Left cardiac atrium (tissue), 4 donors: ENCODE measurements at regions not wholly inside any gene's neighbourhood (a gene's known extent, or its start where the extent isn't known, plus 50 kb on each side); places are given as distances from the start of the nearest gene placed in this dataset.

Source experiments
- ATAC-seq, 2 donors: fragments of 200-7000 bp; cut with Tn5 transposase; one replicate each; pipeline ENCODE4 v1.9.1; 2020; ENCODE audit warnings: mild to moderate bottlenecking in 2 of 2, moderate library complexity in 2 of 2
- DNase-seq: peaks from one replicate; pipeline ENCODE4 v3.0.0-alpha.2; 2020
- intact Hi-C, 2 donors: fragments of 100-400 bp; cut with DNase I; formaldehyde crosslinking; loops; one replicate each; pipeline versions ENCODE4 v1.14.1 to v1.15.1; 2022 to 2023
- donor health status: DM: no; HTN: yes; CAD: no.
- donor health status: DM: no; HTN: yes; CAD: no; lungs with severe emphysema.
- donor health status: DM: yes; HTN: yes; CAD: no.
- donor health status: Dilated cardiomyopathy.

- ATAC-seq = no peak
- intact Hi-C loops = no loop called here
- DNase-seq = no peak
Observed at GRCh38 chr4:10971800-10972401, 287.3 kb upstream of the CLNK start.

GRCh38 chr4:10965196-10965595 is 280.6 kb upstream of the CLNK start:
- intact Hi-C loops = no loop called here
- ATAC-seq = no peak
- DNase-seq = no peak

GRCh38 chr4:10963958-10964703 is 279.6 kb upstream of the CLNK start:
- DNase-seq = no peak
- ATAC-seq = no peak
- intact Hi-C loops = no loop called here

DNA sequence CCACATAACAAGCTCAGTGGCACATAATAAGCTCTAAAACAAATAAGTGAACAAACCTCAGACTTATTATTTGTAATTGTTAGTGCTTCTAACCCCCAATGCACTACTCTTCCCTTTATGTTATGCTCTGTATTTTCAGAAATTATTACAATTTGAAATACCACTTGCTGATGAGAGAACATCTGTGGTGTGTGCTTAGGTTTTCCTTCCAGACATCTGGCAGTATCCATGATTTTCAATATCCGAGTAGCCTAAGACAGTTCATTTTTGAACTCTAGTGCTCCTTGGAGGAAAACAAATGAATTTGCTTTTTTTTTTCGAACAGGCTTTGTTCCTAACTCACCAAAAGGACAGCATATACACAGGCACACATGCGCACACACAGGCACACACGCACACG is 278.7 kb upstream of the CLNK start:
- DNase-seq (no peak), ATAC-seq (no peak)
- intact Hi-C loops = no loop called here

- no peak for ATAC-seq
- intact Hi-C loops = no loop called here
Observed at GRCh38 chr4:10962246-10962645, 277.7 kb upstream of the CLNK start.

GRCh38 chr4:10960389-10960788 is 275.8 kb upstream of the CLNK start:
- DNase-seq (no peak), ATAC-seq (no peak)
- intact Hi-C loops = no loop called here

More at GRCh38 chr4:10962246-10962645, 277.7 kb upstream of the CLNK start:
- no peak for DNase-seq

- ATAC-seq (no peak), DNase-seq (no peak)
- intact Hi-C loops = no loop called here
Observed at GRCh38 chr4:10959586-10959985, 275.0 kb upstream of the CLNK start.

- ATAC-seq (no peak), DNase-seq (no peak)
- intact Hi-C loops = no loop called here
Observed at GRCh38 chr4:10958226-10958856, 273.8 kb upstream of the CLNK start.

DNA sequence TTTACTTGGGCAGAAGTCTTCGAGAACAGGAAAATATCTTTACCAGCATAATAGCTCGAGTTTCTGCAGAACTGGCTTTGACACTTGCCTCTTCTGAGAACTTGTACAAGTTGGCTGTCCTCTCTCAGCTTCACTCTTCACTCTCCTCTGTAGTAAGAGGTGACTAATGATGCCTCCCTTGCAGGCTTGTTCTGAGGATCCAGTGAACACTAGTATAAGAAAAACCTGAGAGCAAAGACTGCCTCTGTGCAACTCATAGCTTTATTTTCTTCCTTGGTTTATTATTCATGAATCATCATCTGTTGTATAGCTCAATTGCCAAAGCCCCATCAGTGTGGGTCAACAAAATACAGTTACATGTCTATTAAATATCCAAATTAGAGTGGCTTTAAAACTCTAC is 266.7 kb upstream of the CLNK start:
- intact Hi-C loops = no loop called here
- ATAC-seq = no peak
- DNase-seq = no peak

GRCh38 chr4:10949039-10949733 is 264.6 kb upstream of the CLNK start:
- no peak for ATAC-seq
- intact Hi-C loops = no loop called here

DNA sequence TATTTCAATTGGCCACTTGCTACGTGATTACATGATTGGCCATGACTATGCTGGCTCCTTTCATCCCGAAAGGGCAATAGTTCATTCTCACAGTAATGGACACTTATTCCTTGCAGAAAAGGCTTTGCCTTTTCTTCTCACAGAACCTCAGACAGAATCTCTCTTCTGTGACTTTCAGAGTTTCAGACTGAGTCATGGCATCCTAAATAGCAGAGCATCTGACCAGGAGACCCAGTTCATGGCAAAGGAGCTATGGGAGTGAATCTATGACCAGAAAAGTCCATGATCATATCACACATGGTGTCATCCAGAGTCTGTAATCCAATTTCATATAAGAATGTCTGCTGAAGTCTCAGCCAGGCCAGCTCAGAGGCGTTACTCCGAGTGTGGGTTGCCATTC is 263.3 kb upstream of the CLNK start:
- intact Hi-C loops = no loop called here
- no peak for DNase-seq
- no peak for ATAC-seq

More at GRCh38 chr4:10949039-10949733, 264.6 kb upstream of the CLNK start:
- no peak for DNase-seq

DNA sequence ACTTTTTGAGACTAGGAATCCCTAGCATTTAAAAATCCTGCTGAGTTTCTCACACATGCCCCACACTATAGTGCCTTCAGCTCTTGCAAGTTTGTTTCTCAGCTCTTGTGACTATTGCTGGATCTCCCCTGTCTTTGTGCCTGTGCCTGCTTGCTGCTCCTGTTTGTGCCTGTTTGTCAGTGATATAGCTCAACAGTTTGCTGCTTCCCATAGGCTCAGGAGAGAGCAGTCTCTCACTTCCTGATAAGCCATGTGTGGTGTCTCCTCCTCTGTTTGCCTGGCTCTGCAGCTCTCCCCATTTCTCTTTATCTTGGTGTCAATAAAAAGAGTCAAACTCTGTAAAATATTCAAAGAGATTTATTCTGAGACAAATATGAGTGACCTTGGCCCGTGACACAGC is 259.8 kb upstream of the CLNK start:
- intact Hi-C loops = no loop called here
- DNase-seq = no peak
- no peak for ATAC-seq

GRCh38 chr4:10942156-10942555 is 257.6 kb upstream of the CLNK start:
- ATAC-seq (no peak), DNase-seq (no peak)
- intact Hi-C loops = no loop called here

GRCh38 chr4:10929818-10930217 is 245.2 kb upstream of the CLNK start:
- DNase-seq = no peak
- no peak for ATAC-seq
- intact Hi-C loops = no loop called here

GRCh38 chr4:10925996-10926395 is 241.4 kb upstream of the CLNK start:
- DNase-seq (no peak), ATAC-seq (peak in 1 of 2 donors; percentile 78)
- intact Hi-C loops = no loop called here

DNA sequence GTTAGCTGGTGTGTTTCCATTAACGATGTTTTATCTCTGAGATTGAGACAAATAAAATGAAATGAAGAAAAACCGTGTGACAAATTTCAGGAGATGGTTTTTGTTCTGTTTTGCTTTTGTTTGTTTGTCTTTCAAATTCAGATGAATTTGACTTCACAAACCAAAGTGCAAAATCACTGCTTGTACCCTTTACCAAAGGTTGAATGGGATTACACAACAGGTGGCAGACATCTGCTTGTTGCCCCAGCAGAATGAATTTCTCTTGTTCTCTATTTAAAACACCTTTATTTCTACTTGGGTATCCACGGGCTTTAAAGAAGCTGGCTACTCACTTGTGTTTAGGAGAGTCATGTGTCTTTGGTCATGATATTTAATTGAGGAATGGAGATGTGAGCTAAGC is 239.7 kb upstream of the CLNK start:
- ATAC-seq (no peak), DNase-seq (no peak)
- intact Hi-C loops = no loop called here

DNA sequence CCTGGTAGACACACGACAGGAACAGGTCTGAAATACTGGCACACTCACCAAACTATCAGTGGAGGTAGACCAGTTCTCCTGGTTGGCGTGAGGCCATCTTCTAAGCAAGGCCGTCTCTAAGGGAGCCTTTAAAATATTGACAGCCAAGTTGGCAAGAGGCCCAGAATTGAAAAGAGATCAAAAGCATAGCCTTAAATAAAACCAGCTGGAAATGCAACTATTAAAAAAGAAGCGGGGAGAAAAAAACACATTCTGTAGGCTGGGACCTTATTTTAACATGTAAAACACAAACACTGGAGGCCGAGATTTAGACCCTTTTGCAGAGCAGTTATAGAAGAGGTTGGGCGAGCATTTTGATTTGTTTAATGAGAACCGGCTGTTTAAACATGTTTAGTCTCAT is 233.0 kb upstream of the CLNK start:
- DNase-seq (no peak), ATAC-seq (no peak)
- intact Hi-C loops = no loop called here

DNA sequence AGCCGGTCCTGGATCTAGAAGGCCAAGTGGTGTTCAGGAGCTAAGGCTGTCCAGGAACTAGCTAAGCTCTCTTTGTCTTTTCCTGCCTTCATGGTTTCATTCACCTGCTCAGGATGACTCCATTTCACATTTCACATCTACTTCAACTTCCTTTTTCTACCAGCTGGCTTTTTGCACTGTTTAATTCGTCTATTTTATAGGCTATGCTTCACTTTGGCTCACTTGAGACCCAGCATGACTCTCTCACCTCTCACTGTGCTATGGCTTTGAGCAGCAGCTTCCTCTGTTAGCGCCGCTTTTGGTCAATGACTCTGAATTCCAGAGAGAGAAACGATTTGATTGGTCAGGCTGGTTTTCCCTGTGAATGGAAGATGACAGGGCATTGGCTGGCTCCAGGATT is 213.5 kb upstream of the CLNK start:
- intact Hi-C loops = no loop called here
- DNase-seq (no peak), ATAC-seq (no peak)

DNA sequence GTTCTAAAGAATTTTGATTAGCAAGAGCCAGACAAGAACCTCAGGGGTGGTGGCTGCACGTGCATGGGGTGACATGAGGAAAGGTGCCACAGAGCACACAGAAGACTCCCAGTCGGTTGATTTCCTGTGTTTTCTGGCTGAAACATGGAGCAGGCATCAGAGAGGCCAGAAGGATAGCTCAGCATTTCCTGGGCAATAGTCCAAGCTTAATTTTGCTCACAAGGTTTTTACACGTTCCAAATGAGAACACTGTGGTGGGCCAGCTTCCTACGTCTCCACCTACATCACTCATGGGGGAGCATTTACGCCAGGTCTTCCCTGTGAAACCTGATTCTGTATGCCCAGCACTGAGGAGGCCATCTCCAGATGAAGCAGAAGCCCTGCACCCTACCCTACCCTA is 212.5 kb upstream of the CLNK start:
- ATAC-seq (no peak), DNase-seq (no peak)
- intact Hi-C loops = no loop called here

DNA sequence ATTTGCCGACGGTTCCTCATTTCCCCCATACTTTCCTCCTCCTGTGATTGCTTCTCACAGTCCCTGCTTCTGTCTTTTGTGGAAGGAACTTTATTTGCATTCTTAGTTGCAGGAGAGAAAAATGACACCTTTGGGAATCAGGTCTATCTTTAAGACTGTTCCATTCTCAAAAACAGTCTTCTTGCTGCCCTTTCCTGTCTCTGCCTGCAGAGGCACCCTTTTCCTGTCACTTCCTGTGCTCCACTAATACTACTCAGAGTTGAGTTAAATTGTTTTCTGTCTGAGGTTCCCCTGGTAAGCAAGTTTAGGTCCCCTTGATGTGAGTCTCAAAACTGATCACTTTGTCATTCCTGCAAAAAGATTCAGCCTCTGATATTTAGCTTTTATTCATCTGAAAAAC is 208.8 kb upstream of the CLNK start:
- intact Hi-C loops = no loop called here
- no peak for ATAC-seq
- DNase-seq = no peak
